ENCODE measurements at regions not wholly inside any gene's neighbourhood (a gene's known extent, or its start where the extent isn't known, plus 50 kb on each side); places are given as distances from the start of the nearest gene placed in this dataset.
"Not testable (repeated sequence)": the region's sequence is repeated elsewhere in the genome, so short reads cannot be mapped to it uniquely, and the experiment has no call there.

DNA sequence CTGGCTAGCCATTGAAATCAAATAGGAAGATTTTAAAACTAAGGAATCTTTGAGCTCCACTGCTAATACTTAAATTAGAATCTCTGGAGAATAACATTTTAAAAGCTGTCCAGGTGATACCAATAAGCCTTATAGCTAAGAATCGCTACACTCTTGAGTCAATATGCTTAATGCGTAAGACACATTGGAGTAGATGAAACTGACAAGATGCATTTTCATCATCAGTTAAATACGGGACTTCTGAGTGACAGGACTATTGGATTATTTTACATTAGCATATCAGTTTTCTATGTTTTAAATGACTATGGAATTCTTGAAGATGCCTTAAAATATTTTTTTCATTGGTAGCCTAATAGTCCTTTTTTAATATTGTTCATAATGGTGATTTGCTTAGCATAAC is 80.2 kb downstream of the ATOH1 start:
- H3K27ac ChIP-seq, result no peak overlapping the region
- H3K4me3 ChIP-seq, result no peak overlapping the region
- no peak for DNase-seq (ENCODE audit: low spot score)
- H3K9me3 ChIP-seq, result no peaks in the 10 kb centered on the region
- H3K36me3 ChIP-seq, result no peaks in the 10 kb centered on the region
- H3K4me1 ChIP-seq, result no peaks in the 10 kb centered on the region
- H3K27me3 ChIP-seq, result no peaks in the 10 kb centered on the region
- TF ChIP-seq, protein P1, sequence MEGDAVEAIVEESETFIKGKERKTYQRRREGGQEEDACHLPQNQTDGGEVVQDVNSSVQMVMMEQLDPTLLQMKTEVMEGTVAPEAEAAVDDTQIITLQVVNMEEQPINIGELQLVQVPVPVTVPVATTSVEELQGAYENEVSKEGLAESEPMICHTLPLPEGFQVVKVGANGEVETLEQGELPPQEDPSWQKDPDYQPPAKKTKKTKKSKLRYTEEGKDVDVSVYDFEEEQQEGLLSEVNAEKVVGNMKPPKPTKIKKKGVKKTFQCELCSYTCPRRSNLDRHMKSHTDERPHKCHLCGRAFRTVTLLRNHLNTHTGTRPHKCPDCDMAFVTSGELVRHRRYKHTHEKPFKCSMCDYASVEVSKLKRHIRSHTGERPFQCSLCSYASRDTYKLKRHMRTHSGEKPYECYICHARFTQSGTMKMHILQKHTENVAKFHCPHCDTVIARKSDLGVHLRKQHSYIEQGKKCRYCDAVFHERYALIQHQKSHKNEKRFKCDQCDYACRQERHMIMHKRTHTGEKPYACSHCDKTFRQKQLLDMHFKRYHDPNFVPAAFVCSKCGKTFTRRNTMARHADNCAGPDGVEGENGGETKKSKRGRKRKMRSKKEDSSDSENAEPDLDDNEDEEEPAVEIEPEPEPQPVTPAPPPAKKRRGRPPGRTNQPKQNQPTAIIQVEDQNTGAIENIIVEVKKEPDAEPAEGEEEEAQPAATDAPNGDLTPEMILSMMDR (IDR thresholded peaks at IDR 0.05), result no peak

- no peak overlapping the region for H3K4me3 ChIP-seq
Measured at GRCh38 chr4:93911671-93912070, 83.1 kb downstream of the ATOH1 start.

DNA sequence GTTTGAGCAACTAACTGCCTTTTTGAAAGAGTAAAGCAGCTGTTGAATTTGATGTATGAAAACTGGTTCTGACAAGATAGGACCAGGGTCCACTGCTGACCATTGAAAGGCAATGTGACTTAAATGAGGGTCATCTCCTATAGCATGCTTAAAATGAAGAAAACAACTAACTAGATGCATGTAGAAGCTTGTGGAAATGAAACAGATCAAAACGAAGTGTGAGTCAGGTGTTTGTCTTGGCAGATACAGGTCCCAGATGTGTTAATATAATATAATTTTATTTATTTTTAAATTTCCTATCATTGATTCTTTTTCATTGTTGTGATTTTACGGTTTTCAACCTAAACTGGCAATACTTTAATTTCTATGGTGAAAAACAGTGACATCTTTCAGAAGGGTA is 83.6 kb downstream of the ATOH1 start:
- H3K27me3 ChIP-seq, result no peaks in the 10 kb centered on the region
- no peak overlapping the region for H3K27ac ChIP-seq
- no peaks in the 10 kb centered on the region for H3K36me3 ChIP-seq
- H3K9me3 ChIP-seq, result no peaks in the 10 kb centered on the region
- no peak for DNase-seq (ENCODE audit: low spot score)
- H3K4me1 ChIP-seq, result no peaks in the 10 kb centered on the region
- no peak overlapping the region for H3K4me3 ChIP-seq
- TF ChIP-seq, protein P1 (IDR thresholded peaks at IDR 0.05), result no peak

More at GRCh38 chr4:93911671-93912070, 83.1 kb downstream of the ATOH1 start:
- DNase-seq (ENCODE audit: low spot score), result no peak
- H3K4me1 ChIP-seq, result no peaks in the 10 kb centered on the region
- TF ChIP-seq, protein P1 (IDR thresholded peaks at IDR 0.05), result no peak
- no peaks in the 10 kb centered on the region for H3K36me3 ChIP-seq
- no peak overlapping the region for H3K27ac ChIP-seq
- no peaks in the 10 kb centered on the region for H3K9me3 ChIP-seq
- H3K27me3 ChIP-seq, result no peaks in the 10 kb centered on the region

DNA sequence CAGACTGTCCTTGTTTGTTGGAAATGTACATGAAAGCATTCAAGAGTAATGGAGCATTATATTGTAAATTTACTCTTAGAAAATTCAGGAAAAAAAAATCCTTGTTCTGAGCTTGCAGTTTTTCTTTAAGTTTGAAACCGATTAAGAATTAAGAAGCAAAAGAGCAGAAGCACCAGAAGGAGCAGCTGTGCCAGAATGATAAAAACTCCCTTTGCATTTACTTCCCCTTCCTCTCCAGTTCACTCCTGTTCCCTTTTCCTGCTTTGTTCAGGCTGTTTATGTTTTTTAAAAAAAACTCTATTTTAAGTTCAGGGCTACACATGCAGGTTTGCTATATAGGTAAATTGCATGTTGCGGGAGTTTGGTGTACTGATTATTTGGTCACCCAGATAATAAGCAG is 90.3 kb downstream of the ATOH1 start:
- H3K27me3 ChIP-seq, result no peaks in the 10 kb centered on the region

DNA sequence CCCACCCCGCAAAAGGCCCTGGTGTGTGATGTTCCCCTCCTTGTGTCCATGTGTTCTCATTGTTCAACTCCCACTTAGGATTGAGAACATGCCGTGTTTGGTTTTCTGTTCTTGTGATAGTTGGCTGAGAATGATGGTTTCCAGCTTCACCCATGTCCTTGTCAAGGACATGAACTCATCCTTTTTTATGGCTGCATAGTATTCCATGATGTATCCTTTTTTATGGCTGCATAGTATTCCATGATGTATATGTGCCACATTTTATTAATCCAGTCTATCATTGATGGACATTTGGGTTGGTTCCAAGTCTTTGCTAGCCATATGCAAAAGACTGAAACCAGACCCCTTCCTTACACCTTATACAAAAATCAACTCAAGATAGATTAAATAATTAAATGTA is 95.0 kb downstream of the ATOH1 start:
- not testable (repeated sequence) for H3K9me3 ChIP-seq; H3K27ac ChIP-seq; H3K4me3 ChIP-seq; H3K4me1 ChIP-seq; H3K27me3 ChIP-seq; DNase-seq (ENCODE audit: low spot score); H3K36me3 ChIP-seq

More for the DNA sequence above, 90.3 kb downstream of the ATOH1 start:
- Histone ChIP-seq H3K36me3 (no peaks in the 10 kb centered on the region), H3K4me1 (no peaks in the 10 kb centered on the region), H3K4me3 (no peak overlapping the region), H3K27ac (no peak overlapping the region), H3K9me3 (no peaks in the 10 kb centered on the region)
- no peak for DNase-seq (ENCODE audit: low spot score)
- TF ChIP-seq, protein P1 (IDR thresholded peaks at IDR 0.05), result no peak

GRCh38 chr4:93947286-93947685 is 118.7 kb downstream of the ATOH1 start:
- Histone ChIP-seq H3K36me3 (no peaks in the 10 kb centered on the region), H3K27ac (no peak overlapping the region), H3K27me3 (no peaks in the 10 kb centered on the region), H3K4me1 (no peaks in the 10 kb centered on the region), H3K9me3 (no peaks in the 10 kb centered on the region), H3K4me3 (no peak overlapping the region)
- DNase-seq (ENCODE audit: low spot score), result no peak
- TF ChIP-seq, protein P1 (IDR thresholded peaks at IDR 0.05), result no peak

GRCh38 chr4:93950239-93950638 is 121.7 kb downstream of the ATOH1 start:
- not testable (repeated sequence) for H3K4me3 ChIP-seq; H3K27ac ChIP-seq; H3K27me3 ChIP-seq; H3K9me3 ChIP-seq; H3K36me3 ChIP-seq; H3K4me1 ChIP-seq; DNase-seq (ENCODE audit: low spot score)

Data from right atrium auricular region (tissue), 2 donors.